NCI-H2196 treated with DMSO at 0.1 percent for 48 hours (cell line): ENCODE measurements at regions not wholly inside any gene's neighbourhood (a gene's known extent, or its start where the extent isn't known, plus 50 kb on each side); places are given as distances from the start of the nearest gene placed in this dataset.
"Not testable (repeated sequence)": the region's sequence is repeated elsewhere in the genome, so short reads cannot be mapped to it uniquely, and the experiment has no call there.

Source experiments
- DNase-seq: peaks from one replicate; lab custom pipeline; 2025; ENCODE audit not compliant: unreplicated experiment; lab: John Stamatoyannopoulos, UW

DNA sequence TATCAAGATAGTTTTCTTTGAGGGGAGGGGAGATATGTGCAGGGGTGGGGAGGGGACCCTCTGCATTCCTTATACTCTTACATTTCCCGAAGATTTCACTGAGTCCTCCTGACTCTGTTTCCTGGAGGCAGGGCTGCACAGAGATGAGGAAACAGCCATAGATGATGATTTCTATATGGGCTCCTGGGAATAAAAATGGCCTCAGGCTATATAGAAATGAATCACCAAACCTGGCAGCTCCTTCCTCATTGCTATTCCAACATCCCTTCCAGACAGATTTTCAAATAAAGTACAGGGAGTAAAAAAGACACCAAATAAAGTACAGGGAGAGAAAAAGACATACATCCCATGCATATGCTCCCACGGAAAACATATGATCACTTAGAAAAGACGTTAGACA lies 474.8 kb upstream of the RAB6C start:
- DNase-seq, result no peak

DNA sequence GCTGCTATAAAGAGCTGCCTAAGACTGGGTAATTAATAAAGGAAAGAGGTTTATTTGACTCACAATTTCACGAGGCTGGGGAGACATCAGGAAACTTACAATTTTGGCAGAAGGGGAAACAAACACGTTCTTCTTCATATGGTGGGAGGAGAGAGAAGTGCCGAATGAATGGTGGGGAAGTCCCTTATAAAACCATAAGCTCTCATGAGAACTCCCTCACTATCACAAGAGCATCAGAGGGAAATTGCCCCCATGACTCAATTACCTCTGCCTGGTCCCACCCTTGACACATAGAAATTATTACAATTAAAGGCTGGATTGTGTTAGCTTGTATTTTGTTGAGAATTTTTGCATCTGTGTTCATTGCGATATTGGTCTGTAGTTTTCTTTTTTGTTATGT lies 460.5 kb upstream of the RAB6C start:
- DNase-seq, result no peak

DNA sequence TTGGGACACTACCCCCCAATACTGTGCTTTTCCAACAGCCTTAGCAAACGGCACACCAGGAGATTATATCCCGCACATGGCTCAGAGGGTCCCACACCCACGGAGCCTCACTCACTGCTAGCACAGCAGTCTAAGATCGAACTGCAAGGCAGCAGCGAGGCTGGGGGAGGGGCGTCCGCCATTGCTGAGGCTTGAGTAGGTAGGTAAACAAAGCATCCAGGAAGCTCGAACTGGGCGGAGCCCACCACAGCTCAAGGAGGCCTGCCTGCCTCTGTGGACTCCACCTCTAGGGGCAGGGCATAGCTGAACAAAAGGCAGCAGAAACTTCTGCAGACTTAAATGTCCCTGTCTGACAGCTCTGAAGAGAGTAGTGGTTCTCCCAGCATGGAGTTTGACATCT lies 447.3 kb upstream of the RAB6C start:
- not testable (repeated sequence) for DNase-seq

DNA sequence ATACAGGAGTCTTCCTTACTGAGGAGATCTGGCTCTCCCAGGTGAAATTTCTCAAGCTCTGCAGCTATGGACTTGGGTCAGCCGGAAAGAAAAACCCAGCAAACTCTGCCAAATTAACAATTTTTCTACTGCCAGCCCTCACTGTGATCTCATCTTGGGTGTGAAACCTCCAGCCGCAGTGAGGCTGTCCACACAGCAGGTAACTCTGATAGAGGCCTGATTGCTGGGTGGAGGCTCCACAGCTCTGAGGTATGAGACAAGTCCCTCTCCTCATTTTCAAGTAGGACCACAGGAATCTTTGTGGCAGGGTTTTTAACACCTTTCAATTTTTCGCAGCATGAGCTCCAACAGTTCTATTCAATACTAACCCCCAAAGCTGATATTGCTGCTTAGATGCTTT lies 430.6 kb upstream of the RAB6C start:
- no peak for DNase-seq

DNA sequence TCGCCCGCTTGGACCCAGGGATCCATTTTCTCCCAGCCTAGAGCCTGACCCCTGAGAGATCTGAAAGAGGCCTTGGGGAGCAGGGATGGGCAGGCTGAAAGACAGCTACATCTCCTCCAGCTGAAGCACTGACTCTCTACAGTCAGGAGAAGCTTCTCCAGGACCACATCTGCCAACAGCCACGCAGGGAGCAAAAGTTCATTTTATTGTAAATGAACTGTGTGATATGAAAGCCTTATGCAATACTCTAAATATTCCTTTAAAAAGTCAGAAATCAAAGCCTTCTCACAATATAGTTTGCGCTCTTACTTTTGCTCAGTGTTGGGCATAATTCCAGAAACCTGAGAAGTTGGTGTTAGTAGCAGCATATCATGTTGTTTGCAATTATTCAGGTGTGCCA lies 428.9 kb upstream of the RAB6C start:
- no peak for DNase-seq

DNA sequence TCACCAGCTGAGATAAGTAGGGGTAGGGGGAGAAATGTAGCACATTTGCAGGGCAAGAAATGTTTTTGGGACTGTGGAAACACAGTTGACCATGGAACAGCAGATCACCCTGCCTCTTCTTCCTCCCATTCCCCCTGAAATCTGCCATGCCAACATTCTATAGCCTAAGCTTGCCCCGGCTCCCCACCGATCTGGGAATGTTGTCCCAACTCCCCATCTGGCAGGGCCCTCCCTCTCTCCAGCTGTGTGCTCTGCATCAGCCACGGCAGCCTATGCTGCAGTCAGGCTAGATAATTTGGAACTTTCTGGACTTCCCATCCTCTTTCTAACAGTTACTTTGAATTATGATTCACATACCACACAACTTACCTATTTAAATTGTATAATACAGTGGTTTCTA lies 425.1 kb upstream of the RAB6C start:
- no peak for DNase-seq

DNA sequence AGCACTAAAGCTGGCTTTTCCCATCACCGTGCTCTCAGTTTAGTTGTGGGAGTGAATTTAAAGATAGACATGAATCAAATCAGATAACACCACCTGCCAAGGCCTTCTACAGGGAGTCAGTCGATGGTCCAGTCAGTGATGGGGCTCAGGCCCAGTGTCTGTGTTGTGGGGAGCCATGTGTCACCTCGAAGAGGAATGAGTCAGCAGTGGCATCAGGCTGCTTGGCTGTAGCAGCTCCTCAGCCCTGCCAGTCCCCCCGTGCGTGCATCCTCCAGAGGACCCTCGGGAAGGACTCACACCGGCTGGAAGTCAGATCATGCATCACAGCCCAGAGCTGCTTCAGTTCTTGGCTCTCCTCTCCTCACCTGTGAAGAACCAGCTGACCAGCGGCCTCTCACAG lies 420.4 kb upstream of the RAB6C start:
- DNase-seq, result no peak

DNA sequence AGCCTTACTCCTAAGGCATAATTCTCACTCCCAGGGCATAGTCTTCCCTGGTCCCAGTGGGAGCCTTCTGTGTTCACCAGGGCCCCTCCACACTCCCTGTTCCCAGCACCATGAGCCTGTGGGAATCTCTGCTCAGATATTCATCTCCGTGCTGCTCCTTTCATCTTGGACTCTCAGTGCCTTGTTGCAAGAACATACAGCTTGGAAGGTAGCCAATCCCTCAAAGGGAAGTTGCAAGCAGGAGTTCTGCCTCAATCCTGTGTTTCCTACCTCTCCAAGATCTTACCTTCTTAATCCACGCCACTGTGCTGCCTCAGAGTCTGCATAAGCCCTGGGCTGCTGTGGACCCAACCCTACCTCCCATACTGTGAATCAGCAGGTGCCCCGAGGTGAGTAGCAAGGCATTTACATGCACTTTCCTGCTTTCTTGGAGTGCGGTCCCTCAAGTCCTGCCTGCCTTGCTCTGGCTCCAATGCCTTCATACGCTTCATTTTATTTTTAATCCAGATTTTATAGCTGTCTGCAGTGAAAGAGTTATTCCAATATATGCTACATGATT lies 413.8 kb upstream of the RAB6C start:
- DNase-seq, result no peak

DNA sequence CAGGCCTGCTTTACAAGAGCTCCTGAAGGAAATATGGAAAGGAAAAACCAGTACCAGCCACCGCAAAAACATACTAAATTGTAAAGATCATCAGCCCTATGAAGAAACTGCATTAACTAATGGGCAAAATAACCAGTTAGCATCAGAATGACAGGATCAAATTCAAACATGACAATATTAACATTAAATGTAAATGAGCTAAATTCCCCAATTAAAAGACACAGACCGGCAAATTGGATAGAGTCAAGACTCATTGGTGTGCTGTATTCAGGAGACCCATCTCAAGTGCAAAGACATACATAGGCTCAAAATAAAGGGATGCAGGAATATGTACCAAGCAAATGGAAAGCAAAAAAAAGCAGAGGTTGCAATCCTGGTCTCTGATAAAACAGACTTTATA lies 408.7 kb upstream of the RAB6C start:
- DNase-seq, result not testable (repeated sequence)

DNA sequence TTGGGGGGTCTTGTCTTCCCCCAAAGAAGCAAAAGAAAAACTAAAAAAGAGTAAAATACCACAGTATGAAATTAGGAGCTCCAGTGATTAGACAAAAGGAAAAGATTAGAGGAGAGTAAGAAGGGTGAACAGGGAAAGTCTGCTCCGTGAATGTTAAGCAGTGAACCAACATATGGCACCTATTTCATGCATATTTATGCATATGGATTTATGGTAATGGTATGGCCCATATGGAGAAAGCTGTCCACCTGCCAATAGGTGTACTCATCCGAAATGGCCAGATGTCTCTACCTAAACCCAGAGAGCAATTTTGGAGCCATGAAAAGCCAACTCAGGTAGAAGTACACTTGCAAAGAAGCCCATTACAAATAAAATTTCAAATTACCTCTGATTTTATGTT lies 404.0 kb upstream of the RAB6C start:
- no peak for DNase-seq

DNA sequence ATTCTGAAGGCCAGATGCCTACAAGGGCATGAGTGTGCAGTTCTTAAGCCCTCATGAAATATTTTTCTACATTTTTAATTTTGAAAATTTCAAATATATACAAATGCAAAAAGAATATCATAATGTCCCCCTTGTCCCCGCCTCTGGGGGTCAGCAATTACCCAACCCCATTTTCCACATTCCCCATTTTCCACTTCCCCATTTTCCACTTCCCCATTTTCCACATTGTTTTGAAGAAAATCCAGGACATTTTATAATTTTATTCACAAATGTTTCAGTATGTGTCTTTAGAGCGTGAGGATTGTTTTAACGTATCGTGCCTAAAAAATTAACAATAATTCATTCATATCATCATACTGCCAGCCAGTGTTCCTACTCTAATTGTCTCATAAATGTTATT lies 403.6 kb upstream of the RAB6C start:
- DNase-seq, result no peak

DNA sequence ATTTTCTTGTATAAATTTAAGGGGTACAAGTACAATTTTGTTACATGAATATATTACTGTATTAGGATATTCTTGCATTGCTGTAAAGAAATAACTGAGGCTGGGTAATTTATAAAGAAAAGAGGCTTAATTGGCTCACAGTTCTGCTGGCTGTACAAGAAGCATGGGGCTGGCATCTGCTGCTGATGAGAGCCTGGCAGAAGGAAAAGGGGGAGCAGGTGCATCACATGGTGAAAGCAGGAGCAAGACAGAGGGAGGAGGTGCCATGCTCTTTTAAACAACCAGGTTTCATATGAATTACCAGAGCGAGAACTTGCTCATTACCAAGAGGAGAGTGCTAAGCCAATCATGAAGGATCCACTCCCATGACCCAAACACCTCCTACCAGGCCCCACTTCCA lies 399.5 kb upstream of the RAB6C start:
- DNase-seq, result no peak

DNA sequence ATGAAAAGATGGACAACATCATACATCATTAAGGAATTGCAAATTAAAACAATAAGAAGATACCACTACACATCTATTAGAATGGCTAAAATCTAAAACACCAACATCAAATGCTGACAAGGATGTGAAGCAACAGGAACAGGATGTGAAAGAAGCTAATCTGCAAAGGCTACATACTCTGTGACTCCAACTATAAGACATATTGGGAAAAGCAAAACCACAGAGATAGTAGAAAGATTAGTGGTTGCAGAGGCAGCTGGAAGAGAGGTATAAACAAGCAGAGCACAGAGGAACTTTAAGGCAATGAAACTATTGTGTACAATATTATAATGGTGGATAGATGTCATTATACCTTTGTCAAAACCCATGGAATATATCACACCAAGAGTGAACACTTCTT lies 393.7 kb upstream of the RAB6C start:
- no peak for DNase-seq

DNA sequence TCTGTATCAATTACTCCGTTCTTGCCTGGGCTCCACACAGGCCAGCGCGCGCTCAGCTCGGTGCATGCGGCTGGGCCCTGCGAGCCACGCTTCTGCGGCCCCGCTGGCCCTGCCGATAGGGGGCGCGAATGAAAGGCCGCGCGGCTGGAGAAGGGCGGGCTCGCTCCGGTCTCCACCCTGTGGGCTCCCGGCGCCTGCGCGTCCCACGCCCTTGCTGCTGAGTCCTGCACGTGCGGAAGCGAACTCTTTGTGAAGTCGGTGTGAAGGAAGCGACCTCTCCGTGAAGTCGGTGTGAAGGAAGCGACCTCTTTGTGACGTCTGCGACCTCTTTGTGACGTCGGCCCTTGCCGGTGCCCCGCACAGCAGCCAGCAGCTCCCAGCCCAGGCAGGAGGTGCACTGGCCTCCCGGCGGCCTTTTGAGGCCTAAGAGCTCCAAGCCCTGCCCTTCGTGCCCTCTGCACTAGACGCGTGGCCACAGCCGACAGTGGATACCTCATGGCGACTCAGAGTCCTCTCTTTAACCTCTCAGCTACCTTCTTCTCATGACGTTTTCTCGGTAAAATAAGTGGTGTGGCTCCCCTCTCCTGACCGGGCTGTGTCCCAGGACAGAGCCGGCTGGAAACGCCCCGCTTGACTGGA lies 391.9 kb upstream of the RAB6C start:
- DNase-seq, result no peak

DNA sequence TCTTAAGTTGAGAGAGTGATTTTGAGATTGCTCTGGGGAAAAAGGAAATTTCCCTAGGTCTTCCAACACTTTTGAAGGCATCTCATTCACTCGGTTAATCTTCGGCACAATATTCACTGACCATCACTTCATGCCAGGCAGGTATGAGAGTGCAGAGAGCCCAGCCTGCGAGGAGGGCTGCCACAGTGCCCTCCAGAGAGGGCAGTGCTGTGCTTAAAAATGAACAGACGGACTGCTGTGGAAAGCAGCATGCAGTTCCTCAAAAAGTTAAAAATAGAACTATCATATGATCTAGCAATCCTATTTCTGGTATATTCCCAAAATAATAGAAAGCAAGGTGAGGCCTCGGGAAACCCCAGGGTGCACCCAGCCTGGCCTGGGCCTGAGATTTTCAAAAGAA lies 374.9 kb upstream of the RAB6C start:
- no peak for DNase-seq

DNA sequence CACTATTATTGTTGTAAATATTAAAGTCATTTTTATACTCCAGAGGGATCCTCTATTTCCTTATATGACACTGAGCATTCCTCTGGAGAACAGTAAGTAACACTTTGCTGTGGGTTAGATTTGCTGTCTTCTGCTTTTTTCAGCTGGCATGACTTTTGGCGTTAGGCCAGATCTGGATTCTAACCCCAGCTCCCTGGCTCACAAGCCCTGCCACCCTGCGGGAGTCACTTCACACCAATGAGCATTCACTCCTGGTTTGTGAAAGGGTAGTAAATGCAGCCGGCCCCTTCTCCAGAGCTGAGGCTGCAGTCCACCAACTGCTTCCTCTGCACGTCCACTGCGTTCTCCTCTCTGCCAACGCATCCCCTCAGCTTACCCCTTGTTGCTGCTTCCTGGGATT lies 373.8 kb upstream of the RAB6C start:
- no peak for DNase-seq

DNA sequence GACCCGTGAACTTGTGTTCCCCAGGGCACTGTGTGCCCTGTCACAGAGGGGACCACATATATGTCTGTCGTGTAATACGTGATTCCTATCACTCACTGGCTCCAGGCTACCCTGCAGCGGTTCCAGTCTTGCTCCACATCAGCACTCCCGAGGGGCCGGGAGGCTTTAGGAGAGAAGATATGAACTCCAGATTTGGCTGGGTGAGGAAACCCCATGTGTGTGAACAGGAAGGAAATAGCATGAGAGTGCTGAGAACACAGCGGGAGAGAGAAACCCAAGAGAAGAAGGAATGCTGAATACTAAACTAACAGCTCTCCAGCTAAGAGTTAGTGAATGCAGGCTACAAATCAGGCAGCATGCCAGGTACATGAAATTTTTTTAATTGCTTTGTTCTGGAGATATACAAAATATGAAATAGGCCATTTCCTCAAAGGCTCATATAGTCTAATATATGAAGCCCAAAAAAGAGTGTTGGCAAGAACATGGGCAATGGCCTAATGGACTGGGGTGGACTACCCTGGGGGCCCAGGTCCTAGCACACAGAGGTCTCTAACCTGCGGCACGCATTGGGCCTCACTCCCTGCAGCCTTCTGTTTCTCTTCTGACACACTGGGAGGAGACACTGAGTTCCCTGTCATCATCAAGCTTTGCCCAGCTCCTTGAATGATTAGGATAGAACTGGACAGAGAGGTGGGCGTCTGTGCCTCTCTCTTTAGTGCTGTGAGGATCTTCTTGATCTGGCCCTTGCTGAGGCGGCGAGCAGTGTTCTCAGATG lies 372.8 kb upstream of the RAB6C start:
- no peak for DNase-seq

DNA sequence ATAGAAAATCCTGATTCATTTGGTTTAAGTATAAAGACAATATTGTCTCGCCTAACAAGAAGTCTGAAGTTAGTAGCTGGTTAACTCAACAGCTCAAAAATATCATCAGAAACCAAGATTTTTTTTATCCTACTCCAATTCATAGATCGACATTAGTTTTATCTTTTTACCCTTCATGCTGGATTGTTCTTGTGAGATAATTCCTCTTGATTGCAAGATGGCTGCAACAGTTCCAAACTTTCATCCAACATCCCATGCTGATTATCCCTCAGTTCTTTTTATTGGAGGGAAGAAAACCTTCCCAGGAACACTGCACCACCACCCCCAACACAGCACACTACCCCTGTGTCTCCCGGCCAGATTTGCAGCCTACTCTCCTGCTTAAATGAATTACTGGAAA lies 370.2 kb upstream of the RAB6C start:
- no peak for DNase-seq

DNA sequence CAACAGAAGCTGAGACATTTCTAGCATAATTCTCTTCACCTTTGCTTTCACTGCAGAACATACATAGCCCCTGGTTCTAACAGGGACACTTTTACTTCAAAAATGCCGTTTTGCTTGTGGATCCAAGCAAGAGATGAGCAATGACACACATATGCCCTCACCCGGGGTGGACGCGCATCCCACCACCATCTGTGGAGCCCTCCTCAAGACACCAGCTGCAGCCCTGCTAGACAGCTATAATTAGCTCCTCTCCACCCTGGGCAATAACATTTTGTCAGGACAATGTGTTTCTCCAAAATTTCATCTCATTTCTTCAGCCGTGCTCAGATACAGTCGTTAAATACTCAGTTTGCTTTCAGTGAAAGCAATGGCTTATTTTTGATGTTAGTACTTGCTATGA lies 368.7 kb upstream of the RAB6C start:
- DNase-seq, result no peak

DNA sequence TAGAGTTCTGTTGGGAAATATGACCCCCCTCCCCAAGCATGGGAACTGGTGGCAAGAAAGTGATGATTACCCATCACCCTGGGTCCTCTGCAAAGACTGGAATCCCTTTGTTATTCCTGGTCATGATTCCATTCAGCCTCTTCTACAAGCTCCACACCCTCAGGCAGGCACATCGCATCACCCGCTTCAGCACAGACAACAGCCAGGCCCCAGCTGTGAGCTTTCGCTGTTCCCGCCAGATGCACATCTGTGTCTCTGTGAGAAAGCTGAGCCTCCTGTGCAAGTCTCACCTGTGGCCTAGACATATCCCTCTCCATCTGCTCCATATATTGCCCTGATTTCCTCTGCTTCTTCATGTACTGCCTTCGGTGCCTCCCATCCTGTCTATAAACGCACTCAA lies 368.0 kb upstream of the RAB6C start:
- DNase-seq, result no peak

DNA sequence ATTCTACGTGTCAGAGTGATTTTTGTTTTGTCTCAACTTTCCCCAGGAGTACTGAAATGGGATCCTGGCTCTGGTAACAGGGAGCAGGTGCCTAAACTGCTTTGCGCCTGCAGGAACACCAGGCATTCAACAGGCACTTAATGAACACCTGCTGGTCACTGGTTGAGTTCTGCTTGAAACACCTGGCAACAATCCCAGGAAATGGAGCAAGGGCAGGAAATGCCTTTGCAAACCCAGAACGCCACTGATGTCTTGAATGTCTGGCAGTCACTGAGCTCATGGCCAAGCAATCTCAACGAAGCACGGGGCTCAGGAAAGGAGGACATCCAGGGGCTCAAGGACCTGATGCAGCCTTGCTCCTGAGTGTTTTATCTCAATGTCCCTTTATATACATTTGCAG lies 360.0 kb upstream of the RAB6C start:
- DNase-seq, result peak; percentile 56

DNA sequence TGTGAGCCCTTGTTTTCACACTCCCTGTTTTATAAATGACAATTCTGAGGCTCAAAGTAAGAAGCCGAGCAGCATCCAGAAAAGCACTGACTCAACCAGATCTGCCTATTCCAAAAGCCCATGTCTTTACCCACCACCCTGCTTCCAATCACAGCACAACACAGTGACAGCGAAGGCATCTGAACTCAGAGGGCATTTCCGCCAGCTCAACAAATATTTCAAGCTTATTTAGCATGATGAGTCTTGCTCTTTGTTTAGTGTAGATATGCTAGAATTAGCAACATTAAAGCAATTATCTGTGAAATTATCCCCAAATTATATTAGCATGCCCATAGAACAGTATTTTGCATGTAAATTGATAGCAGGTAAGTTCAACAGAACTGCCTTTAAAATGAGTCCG lies 359.1 kb upstream of the RAB6C start:
- DNase-seq, result no peak

DNA sequence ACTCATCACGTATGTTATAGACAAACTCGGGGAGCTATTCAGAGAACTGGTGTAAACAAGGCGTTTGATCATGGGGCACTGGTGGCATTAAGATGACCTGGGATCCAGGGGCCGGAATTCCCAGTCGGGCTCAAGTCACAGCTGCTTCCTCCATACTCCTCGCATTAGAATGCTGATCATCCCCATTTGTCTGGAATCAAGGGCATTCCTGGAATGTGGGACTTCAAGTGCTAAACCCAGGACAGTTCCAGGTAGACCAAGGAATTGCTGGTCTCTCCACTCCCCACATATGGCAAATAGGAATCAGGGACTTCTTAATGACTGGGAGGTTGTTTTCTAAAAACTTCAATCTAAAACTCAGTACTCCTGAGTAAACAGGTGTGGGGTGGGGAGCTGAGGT lies 355.7 kb upstream of the RAB6C start:
- no peak for DNase-seq
